NCI-H510A (cell line): ENCODE measurements at regions not wholly inside any gene's neighbourhood (a gene's known extent, or its start where the extent isn't known, plus 50 kb on each side); places are given as distances from the start of the nearest gene placed in this dataset.
"Not testable (repeated sequence)": the region's sequence is repeated elsewhere in the genome, so short reads cannot be mapped to it uniquely, and the experiment has no call there.

ENCODE experiments used
- DNase-seq: peaks from one replicate; lab custom pipeline; 2025; lab: John Stamatoyannopoulos, UW

GRCh38 chr1:221961532-221962292 is 219.8 kb upstream of the DUSP10 start:
- DNase-seq, result no peak

- DNase-seq, result not testable (repeated sequence)
Observed at GRCh38 chr1:221958161-221958562, 216.3 kb upstream of the DUSP10 start.

- not testable (repeated sequence) for DNase-seq
Observed at GRCh38 chr1:221957350-221957749, 215.5 kb upstream of the DUSP10 start.

- no peak for DNase-seq
Observed at GRCh38 chr1:221949996-221950395, 208.1 kb upstream of the DUSP10 start.

GRCh38 chr1:221948459-221948858 is 206.6 kb upstream of the DUSP10 start:
- no peak for DNase-seq

- DNase-seq, result no peak
Observed at GRCh38 chr1:221947731-221948130, 205.8 kb upstream of the DUSP10 start.

GRCh38 chr1:221946768-221947167 is 204.9 kb upstream of the DUSP10 start:
- no peak for DNase-seq

GRCh38 chr1:221945669-221946068 is 203.8 kb upstream of the DUSP10 start:
- no peak for DNase-seq

- DNase-seq, result no peak
Observed at GRCh38 chr1:221944247-221944870, 202.5 kb upstream of the DUSP10 start.

GRCh38 chr1:221940631-221941030 is 198.7 kb upstream of the DUSP10 start:
- no peak for DNase-seq

GRCh38 chr1:221939607-221940006 is 197.7 kb upstream of the DUSP10 start:
- no peak for DNase-seq

GRCh38 chr1:221937155-221937953 is 195.5 kb upstream of the DUSP10 start:
- no peak for DNase-seq

- no peak for DNase-seq
Observed at GRCh38 chr1:221933814-221934213, 191.9 kb upstream of the DUSP10 start.

GRCh38 chr1:221926441-221926840 is 184.6 kb upstream of the DUSP10 start:
- DNase-seq, result no peak

- DNase-seq, result no peak
Observed at GRCh38 chr1:221925947-221926346, 184.1 kb upstream of the DUSP10 start.

- DNase-seq, result no peak
Observed at GRCh38 chr1:221923929-221924598, 182.2 kb upstream of the DUSP10 start.

GRCh38 chr1:221921936-221922335 is 180.0 kb upstream of the DUSP10 start:
- no peak for DNase-seq

- no peak for DNase-seq
Observed at GRCh38 chr1:221919743-221920142, 177.9 kb upstream of the DUSP10 start.

- no peak for DNase-seq
Observed at GRCh38 chr1:221919341-221919740, 177.5 kb upstream of the DUSP10 start.

GRCh38 chr1:221916176-221916575 is 174.3 kb upstream of the DUSP10 start:
- DNase-seq, result no peak

GRCh38 chr1:221915764-221916163 is 173.9 kb upstream of the DUSP10 start:
- no peak for DNase-seq

- DNase-seq, result no peak
Observed at GRCh38 chr1:221913351-221913892, 171.5 kb upstream of the DUSP10 start.
